ENCODE measurements at regions not wholly inside any gene's neighbourhood (a gene's known extent, or its start where the extent isn't known, plus 50 kb on each side); places are given as distances from the start of the nearest gene placed in this dataset.

GRCh38 chr1:60923389-60924087, 158.8 kb upstream of the NFIA start:
- Histone ChIP-seq H3K36me3 (no peaks in the 10 kb centered on the region), H3K4me1 (no peaks in the 10 kb centered on the region), H3K27me3 (no peaks in the 10 kb centered on the region), H3K9me3 (no peaks in the 10 kb centered on the region), H3K4me3 (no peak overlapping the region), H3K27ac (peak overlapping the region in 1 of 2 donors; percentile 33)
- TF ChIP-seq CTCF (IDR thresholded peaks at IDR 0.05) = no peak
- no peak for TF ChIP-seq POLR2AphosphoS5 (IDR thresholded peaks at IDR 0.05)
- TF ChIP-seq POLR2A (IDR thresholded peaks at IDR 0.05) = no peak
- DNase-seq (ENCODE audit: low spot score in 2 of 2) = no peak
- intact Hi-C loops (cut with DNase I; ENCODE audit: low total_unique reads) = no loop called here

- Histone ChIP-seq H3K4me1 (no peaks in the 10 kb centered on the region), H3K27ac (peak overlapping the region in 1 of 2 donors; percentile 36), H3K27me3 (no peaks in the 10 kb centered on the region), H3K4me3 (no peak overlapping the region), H3K9me3 (no peaks in the 10 kb centered on the region), H3K36me3 (no peaks in the 10 kb centered on the region)
- intact Hi-C loops (cut with DNase I; ENCODE audit: low total_unique reads) = no loop called here
- no peak for TF ChIP-seq CTCF (IDR thresholded peaks at IDR 0.05)
- no peak for TF ChIP-seq POLR2AphosphoS5 (IDR thresholded peaks at IDR 0.05)
- TF ChIP-seq POLR2A (IDR thresholded peaks at IDR 0.05) = no peak
- DNase-seq (ENCODE audit: low spot score in 2 of 2) = peak in 1 of 2 donors; percentile 25
Observed at GRCh38 chr1:60922304-60922703, 160.1 kb upstream of the NFIA start.

- H3K27ac ChIP-seq = peak overlapping the region in 1 of 2 donors; percentile 48
- H3K36me3 ChIP-seq = no peaks in the 10 kb centered on the region
- intact Hi-C loops (cut with DNase I; ENCODE audit: low total_unique reads) = no loop called here
- no peaks in the 10 kb centered on the region for H3K4me1 ChIP-seq
- no peaks in the 10 kb centered on the region for H3K9me3 ChIP-seq
- no peak for DNase-seq (ENCODE audit: low spot score in 2 of 2)
- H3K4me3 ChIP-seq = no peak overlapping the region
- TF ChIP-seq CTCF (IDR thresholded peaks at IDR 0.05) = no peak
- TF ChIP-seq POLR2AphosphoS5 (IDR thresholded peaks at IDR 0.05) = no peak
- TF ChIP-seq POLR2A (IDR thresholded peaks at IDR 0.05) = no peak
- no peaks in the 10 kb centered on the region for H3K27me3 ChIP-seq
Observed at GRCh38 chr1:60921175-60921574, 161.2 kb upstream of the NFIA start.

- no peaks in the 10 kb centered on the region for H3K9me3 ChIP-seq
- H3K36me3 ChIP-seq = no peaks in the 10 kb centered on the region
- no peak overlapping the region for H3K27ac ChIP-seq
- intact Hi-C loops (cut with DNase I; ENCODE audit: low total_unique reads) = no loop called here
- H3K4me1 ChIP-seq = no peaks in the 10 kb centered on the region
- H3K27me3 ChIP-seq = no peaks in the 10 kb centered on the region
- no peak for TF ChIP-seq CTCF (IDR thresholded peaks at IDR 0.05)
- TF ChIP-seq POLR2AphosphoS5 (IDR thresholded peaks at IDR 0.05) = no peak
- TF ChIP-seq POLR2A (IDR thresholded peaks at IDR 0.05) = no peak
- no peak for DNase-seq (ENCODE audit: low spot score in 2 of 2)
- no peak overlapping the region for H3K4me3 ChIP-seq
Observed at GRCh38 chr1:60920561-60920960, 161.8 kb upstream of the NFIA start.

- Histone ChIP-seq H3K27ac (no peak overlapping the region), H3K4me3 (no peak overlapping the region), H3K27me3 (no peaks in the 10 kb centered on the region), H3K9me3 (no peaks in the 10 kb centered on the region), H3K36me3 (no peaks in the 10 kb centered on the region), H3K4me1 (no peaks in the 10 kb centered on the region)
- intact Hi-C loops (cut with DNase I; ENCODE audit: low total_unique reads) = no loop called here
- DNase-seq (ENCODE audit: low spot score in 2 of 2) = no peak
- TF ChIP-seq CTCF (IDR thresholded peaks at IDR 0.05) (no peak), POLR2A (IDR thresholded peaks at IDR 0.05) (no peak), POLR2AphosphoS5 (IDR thresholded peaks at IDR 0.05) (no peak)
Observed at GRCh38 chr1:60918867-60919266, 163.5 kb upstream of the NFIA start.

Data from breast epithelium (tissue), 4 donors.